T-helper 2 cell treated with Interferon-gamma antibody and Interleukin-4, amounts not matched to agents 5 μg/mL and 100 μg/mL, for 36 hours (primary cell): ENCODE measurements at regions not wholly inside any gene's neighbourhood (a gene's known extent, or its start where the extent isn't known, plus 50 kb on each side); places are given as distances from the start of the nearest gene placed in this dataset.
"Not testable (repeated sequence)": the region's sequence is repeated elsewhere in the genome, so short reads cannot be mapped to it uniquely, and the experiment has no call there.

Experiments used
- DNase-seq: peaks from one replicate; pipeline ENCODE4 v3.0.0; 2021; ENCODE audit warnings: low spot score
- H3K27ac Mint-ChIP-seq: one replicate; pipeline ENCODE4 v1.8.0; 2021; ENCODE audit warnings: mild to moderate bottlenecking, mixed read lengths
- H3K27me3 Mint-ChIP-seq: one replicate; pipeline ENCODE4 v1.8.0; 2021; ENCODE audit warnings: low read depth, mixed read lengths
- H3K36me3 Mint-ChIP-seq: one replicate; pipeline ENCODE4 v1.8.0; 2021; ENCODE audit warnings: low read depth, mixed read lengths
- H3K4me1 Mint-ChIP-seq: one replicate; pipeline ENCODE4 v1.8.0; 2021; ENCODE audit warnings: low read depth, mixed read lengths
- H3K4me3 Mint-ChIP-seq: one replicate; pipeline ENCODE4 v1.8.0; 2022; ENCODE audit warnings: mild to moderate bottlenecking, moderate library complexity, mixed read lengths
- H3K9me3 Mint-ChIP-seq: one replicate; pipeline ENCODE4 v1.8.0; 2021; ENCODE audit warnings: mixed read lengths

GRCh38 chrY:3491423-3491822 lies 87.4 kb upstream of the TGIF2LY start:
- H3K36me3 Mint-ChIP-seq, H3K4me1 Mint-ChIP-seq, H3K4me3 Mint-ChIP-seq, H3K9me3 Mint-ChIP-seq, H3K27ac Mint-ChIP-seq, H3K27me3 Mint-ChIP-seq: not testable (repeated sequence)
- peak; percentile 16 for DNase-seq

- not testable (repeated sequence) for H3K27me3 Mint-ChIP-seq, H3K9me3 Mint-ChIP-seq, H3K27ac Mint-ChIP-seq, DNase-seq, H3K4me3 Mint-ChIP-seq, H3K36me3 Mint-ChIP-seq, H3K4me1 Mint-ChIP-seq
These were observed 84.3 kb upstream of the TGIF2LY start for GRCh38 chrY:3494539-3494938.

- not testable (repeated sequence) for H3K4me3 Mint-ChIP-seq
- peak; percentile 3 for DNase-seq
These were observed 51.8 kb upstream of the TGIF2LY start for GRCh38 chrY:3527040-3527439.

More at GRCh38 chrY:3527040-3527439, 51.8 kb upstream of the TGIF2LY start:
- H3K4me1 Mint-ChIP-seq, H3K36me3 Mint-ChIP-seq, H3K9me3 Mint-ChIP-seq, H3K27ac Mint-ChIP-seq, H3K27me3 Mint-ChIP-seq: not testable (repeated sequence)
